ENCODE measurements at regions not wholly inside any gene's neighbourhood (a gene's known extent, or its start where the extent isn't known, plus 50 kb on each side); places are given as distances from the start of the nearest gene placed in this dataset.

- no peak for TF ChIP-seq POLR2A (IDR thresholded peaks at IDR 0.05)
- TF ChIP-seq EP300 (IDR thresholded peaks at IDR 0.05) = no peak
Measured at GRCh38 chr19:30119180-30119908, 177.3 kb downstream of the URI1 start.

Data from tibial nerve (tissue), 3 donors.